SU-DHL-6 (cell line): ENCODE measurements at regions not wholly inside any gene's neighbourhood (a gene's known extent, or its start where the extent isn't known, plus 50 kb on each side); places are given as distances from the start of the nearest gene placed in this dataset.

Experiments used
- H2AFZ ChIP-seq: fragments of 200-600 bp; sonication (generic); 2 replicates; pipeline ENCODE4 v1.6.1; 2014; ENCODE audit warnings: low read depth, mild to moderate bottlenecking, moderate library complexity, mixed read lengths, antibody characterized with exemption, low read length; ENCODE audit not compliant: severe bottlenecking
- H3F3A ChIP-seq: fragments of 200-600 bp; shearing (Covaris generic); 2 replicates; pipeline ENCODE4 v1.6.0; 2016; ENCODE audit warnings: antibody characterized with exemption, mild to moderate bottlenecking; ENCODE audit not compliant: insufficient read depth
- H3K27ac ChIP-seq: fragments of 200-600 bp; sonication (generic); 2 replicates; pipeline ENCODE4 v1.5.1; 2016; ENCODE audit warnings: low read depth, mild to moderate bottlenecking, low read length, moderate library complexity, mixed read lengths
- H3K27me3 ChIP-seq: fragments of 200-600 bp; sonication (generic), shearing (Covaris generic); 2 replicates; pipeline ENCODE4 v1.6.0; 2014; ENCODE audit warnings: mild to moderate bottlenecking, low read length
- H3K36me3 ChIP-seq: fragments of 200-600 bp; sonication (generic); 2 replicates; pipeline ENCODE4 v1.6.1; 2014; ENCODE audit warnings: mild to moderate bottlenecking, low read length, mixed read lengths
- H3K4me2 ChIP-seq: fragments of 300-600, 200-600 bp; shearing (Covaris generic), sonication (generic); 2 replicates; pipeline ENCODE4 v1.6.0; 2014; ENCODE audit warnings: low read length, low read depth, mild to moderate bottlenecking; ENCODE audit not compliant: poor library complexity, severe bottlenecking
- H3K4me3 ChIP-seq: fragments of 200-600 bp; sonication (generic); 2 replicates; pipeline ENCODE4 v1.5.1; 2014; ENCODE audit warnings: antibody characterized with exemption, low read length, mild to moderate bottlenecking, mixed read lengths; ENCODE audit not compliant: insufficient read depth, poor library complexity, severe bottlenecking
- H3K79me2 ChIP-seq: fragments of 200-600 bp; sonication (generic); 2 replicates; pipeline ENCODE4 v1.6.1; 2014; ENCODE audit warnings: mild to moderate bottlenecking, low read length, moderate library complexity; ENCODE audit not compliant: insufficient read depth
- H3K9ac ChIP-seq: fragments of 200-600 bp; sonication (generic); 2 replicates; pipeline ENCODE4 v1.7.0; 2014; ENCODE audit warnings: mild to moderate bottlenecking, low read length
- H3K9me2 ChIP-seq: fragments of 200-600 bp; sonication (generic); replicated peaks from 2 replicates; pipeline ENCODE4 v1.6.1; 2014; ENCODE audit warnings: low read length; ENCODE audit not compliant: insufficient read depth
- H3K9me3 ChIP-seq: fragments of 200-600 bp; sonication (generic); 2 replicates; pipeline ENCODE4 v1.6.1; 2014; ENCODE audit warnings: low read length, mixed read lengths; ENCODE audit not compliant: insufficient read depth
- H4K20me1 ChIP-seq: fragments of 200-600 bp; sonication (generic); 2 replicates; pipeline ENCODE4 v1.6.1; 2014; ENCODE audit warnings: low read depth, mild to moderate bottlenecking, antibody characterized with exemption, low read length, moderate library complexity, mixed read lengths
- CTCF ChIP-seq: fragments of 200-600 bp; sonication (generic); IDR thresholded peaks from one replicate; pipeline ENCODE4 v1.5.1; 2017; ENCODE audit warnings: antibody characterized with exemption, mild to moderate bottlenecking, low read length, moderate library complexity; ENCODE audit not compliant: insufficient read depth, poor library complexity, severe bottlenecking
- EZH2phosphoT487 ChIP-seq: fragments of 200-600 bp; sonication (generic), shearing (Covaris generic); conservative IDR thresholded peaks from 2 replicates; pipeline ENCODE4 v1.6.1; 2018; ENCODE audit warnings: mild to moderate bottlenecking, antibody characterized with exemption, low read length, moderate library complexity, mixed read lengths

- Histone ChIP-seq H3K9me2 (no peaks in the 10 kb centered on the region), H3K4me3 (no peak overlapping the region), H3K27me3 (no peaks in the 10 kb centered on the region), H3K9me3 (no peaks in the 10 kb centered on the region), H3K79me2 (no peaks in the 10 kb centered on the region), H3K9ac (no peak overlapping the region), H3K4me2 (no peak overlapping the region), H3K27ac (no peak overlapping the region), H3K36me3 (no peaks in the 10 kb centered on the region), H3F3A (no peaks in the 10 kb centered on the region), H2AFZ (no peak overlapping the region), H4K20me1 (no peaks in the 10 kb centered on the region)
- no peak for TF ChIP-seq CTCF
- no peak for TF ChIP-seq EZH2phosphoT487
Measured at GRCh38 chr1:221030990-221031389, 151.7 kb downstream of the HLX start.

- H3K9me3 ChIP-seq = no peaks in the 10 kb centered on the region
- no peak overlapping the region for H3K27ac ChIP-seq
- H3K9ac ChIP-seq = no peak overlapping the region
- no peaks in the 10 kb centered on the region for H4K20me1 ChIP-seq
- no peaks in the 10 kb centered on the region for H3F3A ChIP-seq
- no peaks in the 10 kb centered on the region for H3K27me3 ChIP-seq
- no peaks in the 10 kb centered on the region for H3K79me2 ChIP-seq
- H2AFZ ChIP-seq = no peak overlapping the region
- H3K9me2 ChIP-seq = no peaks in the 10 kb centered on the region
- H3K36me3 ChIP-seq = no peaks in the 10 kb centered on the region
- no peak overlapping the region for H3K4me3 ChIP-seq
- H3K4me2 ChIP-seq = no peak overlapping the region
- no peak for TF ChIP-seq EZH2phosphoT487
- TF ChIP-seq CTCF = no peak
Measured at GRCh38 chr1:221031458-221032203, 152.4 kb downstream of the HLX start.

GRCh38 chr1:221032204-221032585 is 153.0 kb downstream of the HLX start:
- TF ChIP-seq EZH2phosphoT487 (no peak), CTCF (no peak)

More at GRCh38 chr1:221032204-221032585, 153.0 kb downstream of the HLX start:
- Histone ChIP-seq H3K79me2 (no peaks in the 10 kb centered on the region), H4K20me1 (no peaks in the 10 kb centered on the region), H3K9me2 (no peaks in the 10 kb centered on the region), H3K4me3 (no peak overlapping the region), H3K27ac (no peak overlapping the region), H2AFZ (no peak overlapping the region), H3K36me3 (no peaks in the 10 kb centered on the region), H3K27me3 (no peaks in the 10 kb centered on the region), H3K9ac (no peak overlapping the region), H3K4me2 (no peak overlapping the region), H3K9me3 (no peaks in the 10 kb centered on the region), H3F3A (no peaks in the 10 kb centered on the region)
